DND-41 (cell line): ENCODE measurements at regions not wholly inside any gene's neighbourhood (a gene's known extent, or its start where the extent isn't known, plus 50 kb on each side); places are given as distances from the start of the nearest gene placed in this dataset.

Experiments
- CTCF ChIP-seq: IDR thresholded peaks from 2 replicates; pipeline ENCODE4 v1.5.1; 2012; ENCODE audit warnings: borderline replicate concordance, low read length, moderate library complexity, mild to moderate bottlenecking; ENCODE audit not compliant: poor library complexity, severe bottlenecking; ENCODE audit errors: extremely low read depth
- EZH2 ChIP-seq: IDR thresholded peaks from 3 replicates; pipeline ENCODE4 v1.6.1; 2012; ENCODE audit warnings: borderline replicate concordance, low read depth, mild to moderate bottlenecking, moderate library complexity, low read length, inconsistent platforms; ENCODE audit not compliant: severe bottlenecking

- TF ChIP-seq CTCF (no peak), EZH2 (no peak)
These were observed 68.7 kb upstream of the KCNA3 start for GRCh38 chr1:110743397-110743796.
